ENCODE measurements at regions not wholly inside any gene's neighbourhood (a gene's known extent, or its start where the extent isn't known, plus 50 kb on each side); places are given as distances from the start of the nearest gene placed in this dataset.

- TF ChIP-seq CTCF (IDR thresholded peaks at IDR 0.05 in 4 of 5, conservative IDR thresholded peaks at IDR 0.05 in 1 of 5) (no peak), POLR2A (IDR thresholded peaks at IDR 0.05) (no peak)
Observed at GRCh38 chr17:69820876-69821473, 254.1 kb upstream of the KCNJ16 start.
